ENCODE measurements at regions not wholly inside any gene's neighbourhood (a gene's known extent, or its start where the extent isn't known, plus 50 kb on each side); places are given as distances from the start of the nearest gene placed in this dataset.
A peak's percentile ranks its signal among the peaks of the same experiment; 100 is the strongest.

DNA sequence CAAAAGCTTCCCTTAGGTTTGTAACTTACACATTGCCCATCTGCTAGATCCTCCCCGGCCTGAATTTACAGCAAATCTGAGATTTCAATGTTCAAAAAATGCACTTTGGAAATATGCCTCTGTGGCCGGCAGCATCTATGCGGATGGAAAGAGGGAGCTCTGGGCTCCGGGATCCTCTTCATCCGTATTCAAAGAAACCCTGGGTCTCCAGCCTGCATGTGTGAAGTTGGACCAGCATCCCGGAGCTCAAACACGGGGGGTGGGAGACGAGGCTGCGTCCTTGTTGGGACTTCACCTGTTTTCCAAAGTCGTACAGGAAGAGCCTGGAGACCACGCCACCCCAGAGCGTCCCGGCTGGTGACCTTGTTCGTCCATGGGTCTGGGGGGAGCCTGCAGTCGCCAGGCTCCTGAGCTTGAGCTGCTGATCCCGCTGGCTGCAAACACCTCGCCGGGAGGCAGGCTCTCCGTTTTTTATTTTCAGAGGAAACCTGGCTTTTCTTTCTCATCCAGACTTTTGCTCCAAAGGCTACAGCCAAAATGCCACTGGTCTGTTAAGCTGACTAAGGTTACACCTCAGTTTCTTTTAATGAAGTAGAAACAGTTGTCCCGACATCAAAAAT, 77.4 kb downstream of the PTGR3 start:
- DNase-seq (no peak), ATAC-seq (no peak)
- no peaks in the 10 kb centered on the region for H3K36me3 ChIP-seq
- WGBS, 4 donors: 43 to 73% (median 66%) methylated on average over 18 to 20 of the region's 20 CpGs
- intact Hi-C loops (cut with DNase I): no loop called here
- H3K27me3 ChIP-seq: no peaks in the 10 kb centered on the region
- H3K4me1 ChIP-seq: no peaks in the 10 kb centered on the region
- H3K4me3 ChIP-seq: peak overlapping the region in 8 of 12 donors; percentile 3 to 44 (median 24)
- no peak for TF ChIP-seq POLR2A (IDR thresholded peaks at IDR 0.05)
- TF ChIP-seq, protein P1, sequence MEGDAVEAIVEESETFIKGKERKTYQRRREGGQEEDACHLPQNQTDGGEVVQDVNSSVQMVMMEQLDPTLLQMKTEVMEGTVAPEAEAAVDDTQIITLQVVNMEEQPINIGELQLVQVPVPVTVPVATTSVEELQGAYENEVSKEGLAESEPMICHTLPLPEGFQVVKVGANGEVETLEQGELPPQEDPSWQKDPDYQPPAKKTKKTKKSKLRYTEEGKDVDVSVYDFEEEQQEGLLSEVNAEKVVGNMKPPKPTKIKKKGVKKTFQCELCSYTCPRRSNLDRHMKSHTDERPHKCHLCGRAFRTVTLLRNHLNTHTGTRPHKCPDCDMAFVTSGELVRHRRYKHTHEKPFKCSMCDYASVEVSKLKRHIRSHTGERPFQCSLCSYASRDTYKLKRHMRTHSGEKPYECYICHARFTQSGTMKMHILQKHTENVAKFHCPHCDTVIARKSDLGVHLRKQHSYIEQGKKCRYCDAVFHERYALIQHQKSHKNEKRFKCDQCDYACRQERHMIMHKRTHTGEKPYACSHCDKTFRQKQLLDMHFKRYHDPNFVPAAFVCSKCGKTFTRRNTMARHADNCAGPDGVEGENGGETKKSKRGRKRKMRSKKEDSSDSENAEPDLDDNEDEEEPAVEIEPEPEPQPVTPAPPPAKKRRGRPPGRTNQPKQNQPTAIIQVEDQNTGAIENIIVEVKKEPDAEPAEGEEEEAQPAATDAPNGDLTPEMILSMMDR (IDR thresholded peaks at IDR 0.05): no peak
- H3K9me3 ChIP-seq: no peaks in the 10 kb centered on the region
- no peak overlapping the region for H3K27ac ChIP-seq

DNA sequence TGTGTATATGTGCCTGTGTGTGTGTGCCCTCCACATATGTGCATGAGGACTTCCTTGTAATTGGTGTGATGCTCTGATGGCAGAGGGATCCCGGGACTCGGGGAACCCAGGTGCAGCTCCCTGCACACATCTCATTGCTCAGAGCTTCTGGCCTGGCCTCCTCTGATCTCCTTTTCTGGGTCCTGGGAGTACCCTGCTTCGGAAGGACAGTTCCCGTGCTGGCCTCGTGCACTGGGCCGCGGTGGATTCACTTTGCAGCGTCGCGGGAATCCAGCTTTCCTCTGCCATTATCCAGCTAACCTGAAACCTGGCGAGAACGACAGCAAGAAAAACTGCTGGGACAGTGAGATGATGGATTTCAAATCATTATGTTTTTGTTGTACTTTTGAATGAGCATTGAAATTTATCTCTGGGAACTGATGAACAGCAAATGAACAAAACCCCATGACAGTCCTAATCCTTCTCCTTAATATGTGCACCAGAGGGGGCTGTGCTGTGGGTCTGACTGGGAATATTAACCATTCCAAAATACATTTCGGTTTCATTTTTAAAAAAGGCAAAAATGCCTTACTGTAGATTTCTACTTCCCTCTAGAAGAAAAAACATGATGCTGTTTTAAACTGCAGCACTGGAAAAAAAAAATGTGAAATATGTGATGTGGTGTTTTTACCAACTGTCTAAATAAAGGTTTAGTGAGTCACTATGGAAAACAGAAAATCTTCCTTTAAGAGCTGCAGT, 78.2 kb downstream of the PTGR3 start:
- H3K9me3 ChIP-seq: no peaks in the 10 kb centered on the region
- 72 to 84% (median 81%) methylated on average over 13 of the region's 13 CpGs for WGBS, 4 donors
- peak overlapping the region in 8 of 12 donors; percentile 3 to 44 (median 24) for H3K4me3 ChIP-seq
- H3K36me3 ChIP-seq: no peaks in the 10 kb centered on the region
- no peaks in the 10 kb centered on the region for H3K4me1 ChIP-seq
- DNase-seq (no peak), ATAC-seq (peak in 1 of 4 donors; percentile 46)
- TF ChIP-seq, protein P1 (IDR thresholded peaks at IDR 0.05): peak in 6 of 12 donors; percentile 16 to 45 (median 32)
- TF ChIP-seq POLR2A (IDR thresholded peaks at IDR 0.05): no peak
- intact Hi-C loops (cut with DNase I): no loop called here
- H3K27me3 ChIP-seq: no peaks in the 10 kb centered on the region
- no peak overlapping the region for H3K27ac ChIP-seq

DNA sequence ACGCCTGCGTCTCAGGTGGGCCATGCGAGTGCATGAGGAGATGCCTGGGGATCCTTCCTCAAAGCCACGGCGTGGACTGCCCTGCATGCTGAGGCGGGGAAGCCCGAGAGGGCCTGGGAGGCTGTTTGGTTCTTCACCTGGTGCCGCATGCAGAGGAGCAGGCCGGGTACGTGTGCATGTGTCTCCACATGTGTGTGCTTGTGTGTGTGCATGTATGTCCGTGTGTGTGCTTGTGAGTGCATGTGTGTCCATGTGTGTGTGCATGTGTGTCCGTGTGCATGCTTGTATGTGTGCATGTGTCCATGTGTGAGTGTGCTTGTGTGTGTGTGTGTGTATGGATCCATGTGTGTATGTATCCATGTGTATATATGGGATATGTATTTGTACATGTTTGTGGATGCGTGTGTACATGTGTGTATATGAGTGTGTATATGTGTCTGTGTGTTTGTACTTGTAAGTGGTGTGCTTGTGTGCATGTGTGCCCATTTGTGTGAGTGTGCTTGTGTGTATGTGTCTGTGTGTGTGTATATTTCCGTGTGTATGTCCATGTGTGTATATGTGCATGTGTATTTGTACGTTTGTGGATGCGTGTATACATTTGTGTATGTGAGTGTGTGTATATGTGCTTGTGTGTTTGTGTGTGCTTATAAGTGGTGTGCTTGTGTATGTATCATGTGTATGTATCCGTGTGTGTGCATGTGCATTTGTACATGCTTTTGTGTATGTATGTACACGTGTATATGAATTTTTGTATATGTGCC, 79.0 kb downstream of the PTGR3 start:
- TF ChIP-seq POLR2A (IDR thresholded peaks at IDR 0.05): no peak
- TF ChIP-seq, protein P1 (IDR thresholded peaks at IDR 0.05): no peak
- Histone ChIP-seq H3K9me3 (no peaks in the 10 kb centered on the region), H3K27me3 (no peaks in the 10 kb centered on the region), H3K4me1 (no peaks in the 10 kb centered on the region), H3K36me3 (no peaks in the 10 kb centered on the region), H3K4me3 (no peak overlapping the region), H3K27ac (no peak overlapping the region)
- ATAC-seq: no peak
- intact Hi-C loops (cut with DNase I): loop anchor here in 1 of 10 donors (10.0 kb wide), 1 partner anchor 355 kb away; no protein-coding TSS in a partner anchor
- 94 to 97% (median 95%) methylated on average over 18 of the region's 18 CpGs for WGBS, 4 donors
- DNase-seq: no peak

Data from heart left ventricle (tissue), 16 donors.